ENCODE measurements at regions not wholly inside any gene's neighbourhood (a gene's known extent, or its start where the extent isn't known, plus 50 kb on each side); places are given as distances from the start of the nearest gene placed in this dataset.
"Not testable (repeated sequence)": the region's sequence is repeated elsewhere in the genome, so short reads cannot be mapped to it uniquely, and the experiment has no call there.

- no peak for DNase-seq (ENCODE audit: low read depth)
Observed at GRCh38 chr20:53664121-53664520, 70.5 kb upstream of the ZNF217 start.

GRCh38 chr20:53663521-53663920, 69.9 kb upstream of the ZNF217 start:
- DNase-seq (ENCODE audit: low read depth) = not testable (repeated sequence)

- DNase-seq (ENCODE audit: low read depth) = no peak
Observed at GRCh38 chr20:53662595-53662994, 69.0 kb upstream of the ZNF217 start.

GRCh38 chr20:53660947-53661381, 67.3 kb upstream of the ZNF217 start:
- DNase-seq (ENCODE audit: low read depth) = no peak

GRCh38 chr20:53660078-53660909, 66.7 kb upstream of the ZNF217 start:
- peak; percentile 44 for DNase-seq (ENCODE audit: low read depth)

DNA sequence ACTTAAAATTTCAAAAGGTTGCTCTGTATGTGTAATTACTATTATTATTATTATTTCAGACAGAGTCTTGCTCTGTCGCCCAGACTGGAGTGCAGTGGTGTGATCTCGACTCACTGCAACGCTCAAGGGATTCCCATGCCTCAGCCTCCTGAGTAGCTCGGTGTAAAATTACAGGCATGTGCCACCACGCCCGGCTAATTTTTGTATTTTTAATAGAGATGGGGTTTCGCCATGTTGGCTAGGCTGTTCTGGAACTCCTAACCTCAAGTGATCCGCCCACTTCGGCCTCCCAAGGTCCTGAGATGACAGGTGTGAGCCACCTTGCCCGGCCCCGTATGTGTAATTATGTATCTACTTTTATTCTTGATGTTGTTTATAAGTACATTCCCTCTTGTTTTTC, 65.3 kb upstream of the ZNF217 start:
- no peak for DNase-seq (ENCODE audit: low read depth)

DNA sequence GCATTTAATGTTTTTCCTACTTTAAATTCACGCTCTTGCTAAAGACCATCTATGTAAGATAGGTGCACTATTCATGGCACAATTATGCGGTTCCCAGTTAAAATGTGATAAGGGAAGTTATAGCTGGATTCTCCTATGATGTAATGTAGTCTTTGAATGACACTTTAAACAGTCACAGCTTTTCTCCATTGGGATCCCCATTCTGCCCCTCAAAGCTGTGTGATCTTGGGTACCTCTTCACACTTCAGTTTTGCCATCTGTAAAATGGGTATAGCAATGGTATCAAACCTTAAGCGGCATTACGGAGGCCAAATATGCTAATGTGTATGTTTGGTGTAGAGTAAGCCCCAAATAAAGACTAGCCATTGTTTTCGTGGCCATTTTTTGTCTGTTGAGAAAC, 64.7 kb upstream of the ZNF217 start:
- no peak for DNase-seq (ENCODE audit: low read depth)

DNA sequence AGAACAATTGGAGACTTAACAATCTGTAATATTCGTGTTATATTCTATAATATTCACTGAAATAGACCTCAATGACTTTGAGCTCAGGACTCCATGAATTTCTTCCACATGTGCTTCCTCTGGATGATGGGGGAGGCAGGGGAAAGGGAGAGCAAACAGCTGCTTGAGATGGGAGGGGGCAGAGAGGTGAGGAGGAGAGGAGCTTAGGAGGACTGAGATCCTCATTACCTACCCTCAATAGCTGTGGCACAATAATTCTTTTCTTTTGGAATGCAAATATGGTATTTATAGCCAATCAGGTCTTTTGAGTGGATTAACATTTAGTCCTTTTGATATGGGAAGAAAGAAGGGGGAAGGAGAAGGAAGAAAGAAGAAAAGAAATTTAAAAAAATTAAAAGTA, 64.1 kb upstream of the ZNF217 start:
- no peak for DNase-seq (ENCODE audit: low read depth)

- DNase-seq (ENCODE audit: low read depth) = no peak
Observed at GRCh38 chr20:53657279-53657678, 63.6 kb upstream of the ZNF217 start.

- no peak for DNase-seq (ENCODE audit: low read depth)
Observed at GRCh38 chr20:53656293-53657202, 62.9 kb upstream of the ZNF217 start.

GRCh38 chr20:53655625-53656292, 62.1 kb upstream of the ZNF217 start:
- no peak for DNase-seq (ENCODE audit: low read depth)

GRCh38 chr20:53654932-53655624, 61.4 kb upstream of the ZNF217 start:
- DNase-seq (ENCODE audit: low read depth) = no peak

GRCh38 chr20:53654521-53654920, 60.9 kb upstream of the ZNF217 start:
- not testable (repeated sequence) for DNase-seq (ENCODE audit: low read depth)

- no peak for DNase-seq (ENCODE audit: low read depth)
Observed at GRCh38 chr20:53652859-53653517, 59.3 kb upstream of the ZNF217 start.

GRCh38 chr20:53652090-53652858, 58.6 kb upstream of the ZNF217 start:
- no peak for DNase-seq (ENCODE audit: low read depth)

DNA sequence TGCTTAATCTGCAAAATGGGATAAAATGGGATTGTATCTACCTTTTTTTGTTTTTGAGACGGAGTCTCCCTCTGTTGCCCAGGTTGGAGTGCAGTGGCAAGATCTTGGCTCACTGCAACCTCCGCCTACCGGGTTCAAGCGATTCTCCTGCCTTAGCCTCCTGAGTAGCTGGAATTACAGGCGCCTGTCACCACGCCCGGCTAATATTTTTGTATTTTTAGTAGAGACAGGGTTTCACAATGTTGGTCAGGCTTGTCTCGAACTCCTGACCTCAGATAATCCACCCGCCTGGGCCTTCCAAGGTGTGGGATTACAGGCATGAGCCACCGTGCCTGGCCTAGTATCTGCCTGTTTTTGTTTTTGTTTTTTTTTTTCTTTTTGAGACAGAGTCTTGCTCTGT, 55.9 kb upstream of the ZNF217 start:
- DNase-seq (ENCODE audit: low read depth) = not testable (repeated sequence)

DNA sequence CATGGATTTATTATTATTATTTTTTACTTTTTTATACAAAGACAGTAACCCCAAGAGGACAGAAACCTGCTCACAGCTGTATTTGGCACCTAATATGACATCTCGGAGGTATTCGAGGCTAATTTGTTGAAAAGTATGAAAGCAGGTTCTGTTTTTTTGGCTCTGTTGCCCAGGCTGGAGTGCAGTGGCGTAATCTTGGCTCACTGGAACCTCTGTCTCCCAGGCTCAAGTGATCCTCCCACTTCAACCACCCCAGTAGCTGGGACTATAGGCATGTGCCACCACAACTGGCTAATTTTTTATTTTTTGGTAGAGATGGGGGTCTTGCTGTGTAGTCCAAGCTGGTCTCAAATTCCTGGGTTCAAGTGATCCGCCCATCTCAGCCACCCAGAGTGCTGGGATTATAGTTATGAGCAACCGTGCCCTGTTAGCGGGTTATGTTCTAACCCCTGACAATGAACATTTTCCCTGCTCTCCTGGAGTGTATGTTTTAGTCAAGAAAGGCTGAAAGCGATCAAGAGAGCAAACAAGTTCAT, 53.7 kb upstream of the ZNF217 start:
- DNase-seq (ENCODE audit: low read depth) = no peak

- DNase-seq (ENCODE audit: low read depth) = no peak
Observed at GRCh38 chr20:53646550-53646949, 52.9 kb upstream of the ZNF217 start.

GRCh38 chr20:53645582-53645897, 51.9 kb upstream of the ZNF217 start:
- DNase-seq (ENCODE audit: low read depth) = no peak

DNA sequence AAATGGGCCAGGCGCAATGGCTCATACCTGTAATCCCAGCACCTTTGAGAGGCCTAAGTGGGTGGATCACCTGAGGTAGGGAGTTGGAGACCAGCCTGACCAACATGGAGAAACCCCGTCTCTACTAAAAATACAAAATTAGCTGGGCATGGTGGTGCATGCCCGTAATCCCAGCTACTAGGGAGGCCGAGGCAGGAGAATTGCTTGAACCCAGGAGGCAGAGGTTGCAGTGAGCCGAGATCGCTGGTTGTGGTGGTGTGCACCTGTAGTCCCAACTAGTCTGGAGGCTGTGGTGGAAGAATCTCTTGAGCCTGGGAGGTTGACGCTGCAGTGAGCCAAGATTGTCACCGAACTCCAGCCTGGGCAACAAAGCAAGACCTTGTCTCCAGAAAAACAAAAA, 50.5 kb upstream of the ZNF217 start:
- DNase-seq (ENCODE audit: low read depth) = not testable (repeated sequence)
